ENCODE measurements at regions not wholly inside any gene's neighbourhood (a gene's known extent, or its start where the extent isn't known, plus 50 kb on each side); places are given as distances from the start of the nearest gene placed in this dataset.

DNA sequence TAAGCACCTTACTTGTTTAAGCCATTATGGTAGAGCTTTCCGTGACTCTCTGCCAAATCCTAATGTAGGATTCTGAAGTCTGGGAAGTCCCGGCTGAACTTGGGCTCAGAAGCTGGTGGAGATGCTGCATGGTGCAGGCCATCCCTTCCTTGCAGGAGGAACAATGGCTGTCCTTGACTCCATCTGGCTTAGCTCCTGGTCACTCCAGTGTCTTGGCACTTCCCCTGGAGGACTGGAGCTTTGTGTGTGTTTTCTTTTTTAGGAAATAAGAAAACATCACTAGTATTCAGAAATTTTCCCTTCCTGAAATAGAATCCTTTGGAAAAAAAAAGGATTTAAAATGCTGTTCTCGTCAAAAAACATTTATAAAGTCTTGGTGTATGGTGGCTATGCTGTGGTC, 209.3 kb upstream of the ROPN1 start:
- TF ChIP-seq, protein P1, sequence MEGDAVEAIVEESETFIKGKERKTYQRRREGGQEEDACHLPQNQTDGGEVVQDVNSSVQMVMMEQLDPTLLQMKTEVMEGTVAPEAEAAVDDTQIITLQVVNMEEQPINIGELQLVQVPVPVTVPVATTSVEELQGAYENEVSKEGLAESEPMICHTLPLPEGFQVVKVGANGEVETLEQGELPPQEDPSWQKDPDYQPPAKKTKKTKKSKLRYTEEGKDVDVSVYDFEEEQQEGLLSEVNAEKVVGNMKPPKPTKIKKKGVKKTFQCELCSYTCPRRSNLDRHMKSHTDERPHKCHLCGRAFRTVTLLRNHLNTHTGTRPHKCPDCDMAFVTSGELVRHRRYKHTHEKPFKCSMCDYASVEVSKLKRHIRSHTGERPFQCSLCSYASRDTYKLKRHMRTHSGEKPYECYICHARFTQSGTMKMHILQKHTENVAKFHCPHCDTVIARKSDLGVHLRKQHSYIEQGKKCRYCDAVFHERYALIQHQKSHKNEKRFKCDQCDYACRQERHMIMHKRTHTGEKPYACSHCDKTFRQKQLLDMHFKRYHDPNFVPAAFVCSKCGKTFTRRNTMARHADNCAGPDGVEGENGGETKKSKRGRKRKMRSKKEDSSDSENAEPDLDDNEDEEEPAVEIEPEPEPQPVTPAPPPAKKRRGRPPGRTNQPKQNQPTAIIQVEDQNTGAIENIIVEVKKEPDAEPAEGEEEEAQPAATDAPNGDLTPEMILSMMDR (conservative IDR thresholded peaks at IDR 0.05), result no peak

DNA sequence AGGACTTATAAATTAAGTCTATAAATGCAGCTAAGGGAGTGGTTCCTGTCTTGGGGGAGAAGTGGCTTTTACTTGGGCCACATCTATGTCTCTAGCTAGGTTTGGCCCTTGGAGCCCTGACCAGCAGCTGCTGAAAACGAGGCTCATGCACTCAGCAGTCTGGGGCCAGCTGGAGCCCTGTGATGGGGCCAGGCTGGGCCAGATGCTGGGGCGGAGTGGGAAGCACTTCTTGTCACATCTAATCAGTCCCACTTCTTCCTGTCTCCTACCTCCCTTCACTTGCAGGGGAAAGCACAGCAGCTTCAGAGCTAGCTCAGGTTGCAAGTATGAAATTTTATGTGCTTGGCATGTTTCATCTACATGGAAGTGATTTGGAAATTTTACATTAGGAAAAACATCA, 209.9 kb upstream of the ROPN1 start:
- TF ChIP-seq, protein P1 (conservative IDR thresholded peaks at IDR 0.05), result no peak
- H3K27ac ChIP-seq, result peak overlapping the region; percentile 74

More for the DNA sequence above, 209.3 kb upstream of the ROPN1 start:
- H3K27ac ChIP-seq, result peak overlapping the region; percentile 74

DNA sequence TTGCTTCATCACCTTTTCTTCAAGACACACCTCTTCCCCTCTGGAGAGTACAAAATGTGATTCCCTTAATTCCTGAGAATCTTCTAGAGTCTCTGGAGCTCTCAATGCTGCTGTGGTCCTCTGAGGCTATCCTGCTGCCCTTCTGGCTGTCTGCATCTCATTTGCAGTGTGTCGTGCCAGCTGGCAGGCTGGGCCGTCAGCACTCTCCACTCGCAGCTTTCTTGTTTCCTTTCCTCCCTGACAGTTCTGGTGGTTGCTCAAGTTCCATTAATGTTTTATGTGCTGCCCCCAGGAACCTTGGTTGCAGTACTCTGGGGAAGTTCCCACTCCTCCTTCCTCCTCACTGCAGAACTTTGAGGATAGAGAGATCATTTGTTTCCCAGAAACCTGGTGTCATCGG, 210.8 kb upstream of the ROPN1 start:
- TF ChIP-seq, protein P1 (conservative IDR thresholded peaks at IDR 0.05), result no peak
- peak overlapping the region; percentile 74 for H3K27ac ChIP-seq

DNA sequence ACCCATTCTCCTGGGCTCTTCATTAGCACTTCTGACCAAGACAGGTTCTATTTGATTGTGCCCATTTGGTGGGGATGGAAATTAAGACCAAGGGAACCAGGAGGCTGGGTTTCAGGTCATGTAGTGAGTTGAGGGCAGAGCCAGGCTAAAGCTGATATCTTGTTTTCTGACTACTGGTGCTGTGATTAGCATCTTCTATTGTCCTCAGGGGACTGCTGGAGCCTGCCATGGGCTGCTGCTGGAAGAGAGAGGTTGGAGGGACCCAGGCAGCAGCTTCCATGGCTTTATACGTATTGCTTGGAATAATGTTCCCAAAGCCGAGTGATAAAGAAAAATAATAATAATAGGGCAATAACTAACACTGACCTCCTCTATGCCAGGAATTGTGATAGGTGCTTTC, 211.4 kb upstream of the ROPN1 start:
- H3K27ac ChIP-seq, result peak overlapping the region; percentile 74; the same call in 1 of the 2 replicates
- TF ChIP-seq, protein P1 (conservative IDR thresholded peaks at IDR 0.05), result no peak

DNA sequence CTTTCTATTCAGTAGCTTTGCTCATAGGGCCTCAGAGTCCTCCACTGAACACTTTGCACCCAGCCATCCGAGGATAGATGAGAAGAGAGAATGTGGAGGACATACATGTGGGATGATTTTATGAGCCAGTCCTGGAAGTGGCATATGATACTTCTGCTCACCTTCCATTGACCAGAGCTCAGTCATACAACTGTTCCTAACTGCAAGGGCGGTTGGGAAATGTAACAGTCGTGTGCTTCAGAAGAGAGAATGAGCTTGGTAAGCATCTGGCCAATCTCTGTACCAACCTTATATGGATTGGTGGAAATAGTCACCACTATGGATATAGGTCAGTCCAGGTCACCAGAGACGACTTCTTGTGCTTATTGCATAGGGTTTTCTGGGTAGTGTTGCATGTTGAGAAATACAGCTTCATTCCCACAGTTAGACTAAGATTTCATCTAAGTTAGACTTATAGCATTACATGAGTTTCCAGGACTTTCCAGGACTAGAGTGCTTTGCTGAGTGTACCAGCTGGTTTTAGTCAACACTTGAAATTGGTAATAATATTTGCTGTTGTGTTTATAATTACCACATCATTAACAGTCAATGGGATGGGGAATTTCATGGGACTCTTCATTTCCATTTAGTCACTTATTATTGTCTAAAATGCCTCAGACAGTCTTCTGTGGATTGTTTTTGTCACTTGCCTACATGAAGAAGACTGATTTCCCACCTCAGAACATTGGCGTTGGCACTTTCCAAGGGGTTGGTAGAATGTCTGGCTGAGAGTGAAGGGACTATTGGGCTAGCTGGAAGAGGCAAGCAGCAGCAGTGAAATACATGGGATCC, 214.5 kb upstream of the ROPN1 start:
- TF ChIP-seq, protein P1 (conservative IDR thresholded peaks at IDR 0.05), result no peak
- H3K27ac ChIP-seq, result no peak overlapping the region

DNA sequence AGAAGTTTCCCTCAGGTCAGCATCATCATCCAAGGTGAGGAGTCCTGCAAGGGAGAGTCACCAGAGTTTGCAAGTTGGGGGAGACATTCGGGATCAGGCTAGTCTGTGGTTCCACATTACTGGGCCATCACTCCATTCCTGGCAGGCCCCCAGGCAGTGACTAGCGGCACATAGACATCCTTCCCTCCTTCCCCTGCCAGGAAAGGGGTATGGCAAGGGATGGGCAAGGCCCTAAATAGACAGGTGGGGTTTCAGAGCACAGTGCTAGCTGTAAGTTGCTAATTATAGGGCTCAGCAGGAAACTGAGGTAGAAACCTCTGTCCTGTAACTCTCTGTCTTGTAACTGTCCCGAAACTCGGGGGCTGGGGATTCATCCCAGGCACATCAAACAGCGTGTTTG, 215.2 kb upstream of the ROPN1 start:
- no peak overlapping the region for H3K27ac ChIP-seq
- TF ChIP-seq, protein P1 (conservative IDR thresholded peaks at IDR 0.05), result no peak

DNA sequence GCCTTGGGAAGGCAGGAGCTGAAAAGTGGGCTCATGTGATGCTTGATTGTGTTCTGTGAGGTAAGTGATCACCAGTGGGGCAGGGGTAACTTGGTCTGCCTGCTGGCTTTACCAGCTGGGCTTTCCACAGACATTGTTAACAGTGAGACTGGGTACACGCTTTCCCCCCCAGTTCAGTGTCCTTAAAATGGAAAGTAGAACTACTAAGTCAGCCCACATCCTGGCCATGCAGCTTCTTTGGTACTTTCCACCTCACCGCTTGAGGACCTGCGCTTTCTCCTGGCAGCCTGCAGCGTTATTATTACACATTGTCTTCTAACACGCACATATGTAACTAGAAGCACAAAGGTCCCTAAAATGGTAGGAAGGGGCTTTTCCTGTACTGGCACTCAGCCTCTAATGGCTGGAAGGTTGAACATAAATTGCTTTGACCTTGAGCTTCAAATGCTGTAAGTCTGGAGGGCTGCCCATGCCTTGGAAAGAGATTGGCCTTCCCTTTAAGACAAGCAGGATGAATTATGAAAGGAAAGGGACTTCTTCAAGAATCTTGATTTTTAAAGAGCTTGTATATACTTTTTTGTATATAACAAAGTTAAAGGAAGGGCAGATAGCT, 216.1 kb upstream of the ROPN1 start:
- TF ChIP-seq, protein P1 (conservative IDR thresholded peaks at IDR 0.05), result no peak
- no peak overlapping the region for H3K27ac ChIP-seq
